ENCODE measurements at regions not wholly inside any gene's neighbourhood (a gene's known extent, or its start where the extent isn't known, plus 50 kb on each side); places are given as distances from the start of the nearest gene placed in this dataset.
"Not testable (repeated sequence)": the region's sequence is repeated elsewhere in the genome, so short reads cannot be mapped to it uniquely, and the experiment has no call there.

GRCh38 chr17:30638968-30639367 is 161.8 kb downstream of the GOSR1 start:
- H3K9me3 Mint-ChIP-seq; intact Hi-C loops (cut with micrococcal nuclease); DNase-seq; H3K36me3 Mint-ChIP-seq (ENCODE audit: low read depth); CTCF ChIA-PET; H3K27ac Mint-ChIP-seq; H3K4me1 Mint-ChIP-seq (ENCODE audit: low read depth); H3K4me3 Mint-ChIP-seq; H3K27me3 Mint-ChIP-seq (ENCODE audit: low read depth): not testable (repeated sequence)

- DNase-seq; H3K36me3 Mint-ChIP-seq (ENCODE audit: low read depth); H3K4me1 Mint-ChIP-seq (ENCODE audit: low read depth); H3K27ac Mint-ChIP-seq; H3K4me3 Mint-ChIP-seq; H3K9me3 Mint-ChIP-seq; CTCF ChIA-PET; H3K27me3 Mint-ChIP-seq (ENCODE audit: low read depth); intact Hi-C loops (cut with micrococcal nuclease): not testable (repeated sequence)
Observed at GRCh38 chr17:30631651-30632050, 154.4 kb downstream of the GOSR1 start.

GRCh38 chr17:30625380-30625779 is 148.2 kb downstream of the GOSR1 start:
- H3K27me3 Mint-ChIP-seq (ENCODE audit: low read depth); CTCF ChIA-PET; intact Hi-C loops (cut with micrococcal nuclease); H3K27ac Mint-ChIP-seq; H3K9me3 Mint-ChIP-seq; H3K4me3 Mint-ChIP-seq; H3K4me1 Mint-ChIP-seq (ENCODE audit: low read depth); DNase-seq; H3K36me3 Mint-ChIP-seq (ENCODE audit: low read depth): not testable (repeated sequence)

GRCh38 chr17:30624180-30624579 is 147.0 kb downstream of the GOSR1 start:
- H3K27me3 Mint-ChIP-seq (ENCODE audit: low read depth); DNase-seq; H3K9me3 Mint-ChIP-seq; H3K27ac Mint-ChIP-seq; H3K36me3 Mint-ChIP-seq (ENCODE audit: low read depth); H3K4me1 Mint-ChIP-seq (ENCODE audit: low read depth); intact Hi-C loops (cut with micrococcal nuclease); H3K4me3 Mint-ChIP-seq: not testable (repeated sequence)
- CTCF ChIA-PET = interaction anchor here (0.6 kb wide), 1 partner anchor 85 kb away, joined by 3 read pairs; no protein-coding TSS in a partner anchor

GRCh38 chr17:30609682-30610081 is 132.5 kb downstream of the GOSR1 start:
- intact Hi-C loops (cut with micrococcal nuclease) = loop anchor here (10.0 kb wide), 2 partner anchors 105 to 135 kb away; partner anchors contain the start of gene GOSR1
- CTCF ChIA-PET; H3K27ac Mint-ChIP-seq; H3K27me3 Mint-ChIP-seq (ENCODE audit: low read depth); H3K4me1 Mint-ChIP-seq (ENCODE audit: low read depth); H3K36me3 Mint-ChIP-seq (ENCODE audit: low read depth); H3K9me3 Mint-ChIP-seq; H3K4me3 Mint-ChIP-seq; DNase-seq: not testable (repeated sequence)

GRCh38 chr17:30605523-30605922 is 128.3 kb downstream of the GOSR1 start:
- no peaks in the 10 kb centered on the region for H3K9me3 Mint-ChIP-seq
- peaks cover 14% of the 10 kb centered on the region for H3K4me1 Mint-ChIP-seq (ENCODE audit: low read depth)
- peaks cover 1% of the 10 kb centered on the region for H3K36me3 Mint-ChIP-seq (ENCODE audit: low read depth)
- CTCF ChIA-PET = no interaction called here
- H3K27ac Mint-ChIP-seq = no peak overlapping the region
- H3K4me3 Mint-ChIP-seq = no peak overlapping the region
- no peak for DNase-seq
- peaks cover 2% of the 10 kb centered on the region for H3K27me3 Mint-ChIP-seq (ENCODE audit: low read depth)
- intact Hi-C loops (cut with micrococcal nuclease) = loop anchor here (10.0 kb wide), 2 partner anchors 109 to 131 kb away; partner anchors contain the start of gene GOSR1

- H3K36me3 Mint-ChIP-seq (ENCODE audit: low read depth) = peaks cover 1% of the 10 kb centered on the region
- CTCF ChIA-PET = no interaction called here
- peaks cover 14% of the 10 kb centered on the region for H3K4me1 Mint-ChIP-seq (ENCODE audit: low read depth)
- intact Hi-C loops (cut with micrococcal nuclease) = loop anchor here (10.0 kb wide), 2 partner anchors 110 to 130 kb away; partner anchors contain the start of gene GOSR1
- DNase-seq = no peak
- H3K4me3 Mint-ChIP-seq = no peak overlapping the region
- no peaks in the 10 kb centered on the region for H3K9me3 Mint-ChIP-seq
- H3K27me3 Mint-ChIP-seq (ENCODE audit: low read depth) = peaks cover 2% of the 10 kb centered on the region
- no peak overlapping the region for H3K27ac Mint-ChIP-seq
Observed at GRCh38 chr17:30605027-30605426, 127.8 kb downstream of the GOSR1 start.

GRCh38 chr17:30602396-30602795 is 125.2 kb downstream of the GOSR1 start:
- CTCF ChIA-PET; H3K9me3 Mint-ChIP-seq; DNase-seq; H3K27ac Mint-ChIP-seq; H3K36me3 Mint-ChIP-seq (ENCODE audit: low read depth); H3K27me3 Mint-ChIP-seq (ENCODE audit: low read depth): not testable (repeated sequence)
- intact Hi-C loops (cut with micrococcal nuclease) = loop anchor here (5.0 to 10.0 kb wide), 3 partner anchors 112 to 485 kb away; partner anchors contain the start of genes GOSR1 and NSRP1
- Mint-ChIP-seq H3K4me1 (ENCODE audit: low read depth) (peaks cover 16% of the 10 kb centered on the region), H3K4me3 (peak overlapping the region; percentile 97)

GRCh38 chr17:30601984-30602383 is 124.8 kb downstream of the GOSR1 start:
- H3K27me3 Mint-ChIP-seq (ENCODE audit: low read depth); H3K36me3 Mint-ChIP-seq (ENCODE audit: low read depth); DNase-seq; CTCF ChIA-PET; H3K9me3 Mint-ChIP-seq; H3K27ac Mint-ChIP-seq: not testable (repeated sequence)
- intact Hi-C loops (cut with micrococcal nuclease) = loop anchor here (2.0 to 10.0 kb wide), 4 partner anchors 113 to 485 kb away; partner anchors contain the start of genes ATAD5, GOSR1 and NSRP1
- H3K4me1 Mint-ChIP-seq (ENCODE audit: low read depth) = peaks cover 16% of the 10 kb centered on the region
- H3K4me3 Mint-ChIP-seq = peak overlapping the region; percentile 97

GRCh38 chr17:30600830-30601494 is 123.8 kb downstream of the GOSR1 start:
- Mint-ChIP-seq H3K27ac (no peak overlapping the region), H3K36me3 (ENCODE audit: low read depth) (peaks cover 1% of the 10 kb centered on the region), H3K27me3 (ENCODE audit: low read depth) (peaks cover 2% of the 10 kb centered on the region), H3K4me1 (ENCODE audit: low read depth) (peaks cover 16% of the 10 kb centered on the region), H3K4me3 (peak overlapping the region; percentile 97), H3K9me3 (no peaks in the 10 kb centered on the region)
- CTCF ChIA-PET = no interaction called here
- DNase-seq = peak; percentile 29
- intact Hi-C loops (cut with micrococcal nuclease) = loop anchor here (2.0 to 10.0 kb wide), 4 partner anchors 114 to 484 kb away; partner anchors contain the start of genes ATAD5, GOSR1 and NSRP1

- peak; percentile 73 for DNase-seq
- Mint-ChIP-seq H3K4me1 (ENCODE audit: low read depth) (peaks cover 16% of the 10 kb centered on the region), H3K36me3 (ENCODE audit: low read depth) (peaks cover 1% of the 10 kb centered on the region), H3K9me3 (no peaks in the 10 kb centered on the region), H3K4me3 (peak overlapping the region; percentile 97), H3K27ac (no peak overlapping the region), H3K27me3 (ENCODE audit: low read depth) (peaks cover 2% of the 10 kb centered on the region)
- CTCF ChIA-PET = interaction anchor here (0.6 kb wide), 1 partner anchor 9 kb away, joined by 3 read pairs; no protein-coding TSS in a partner anchor
- intact Hi-C loops (cut with micrococcal nuclease) = loop anchor here (2.0 to 10.0 kb wide), 4 partner anchors 115 to 483 kb away; partner anchors contain the start of genes ATAD5, GOSR1 and NSRP1
Observed at GRCh38 chr17:30600060-30600829, 123.0 kb downstream of the GOSR1 start.

GRCh38 chr17:30599428-30600059 is 122.3 kb downstream of the GOSR1 start:
- H3K27me3 Mint-ChIP-seq (ENCODE audit: low read depth) = peaks cover 2% of the 10 kb centered on the region
- intact Hi-C loops (cut with micrococcal nuclease) = loop anchor here (2.0 to 10.0 kb wide), 4 partner anchors 115 to 482 kb away; partner anchors contain the start of genes ATAD5, GOSR1 and NSRP1
- peak overlapping the region; percentile 97 for H3K4me3 Mint-ChIP-seq
- no peak for DNase-seq
- H3K36me3 Mint-ChIP-seq (ENCODE audit: low read depth) = peaks cover 1% of the 10 kb centered on the region
- peaks cover 16% of the 10 kb centered on the region for H3K4me1 Mint-ChIP-seq (ENCODE audit: low read depth)
- no peak overlapping the region for H3K27ac Mint-ChIP-seq
- H3K9me3 Mint-ChIP-seq = no peaks in the 10 kb centered on the region
- CTCF ChIA-PET = interaction anchor here (0.6 kb wide), 1 partner anchor 8 kb away, joined by 3 read pairs; no protein-coding TSS in a partner anchor
